ENCODE measurements at regions not wholly inside any gene's neighbourhood (a gene's known extent, or its start where the extent isn't known, plus 50 kb on each side); places are given as distances from the start of the nearest gene placed in this dataset.
A peak's percentile ranks its signal among the peaks of the same experiment; 100 is the strongest.

DNA sequence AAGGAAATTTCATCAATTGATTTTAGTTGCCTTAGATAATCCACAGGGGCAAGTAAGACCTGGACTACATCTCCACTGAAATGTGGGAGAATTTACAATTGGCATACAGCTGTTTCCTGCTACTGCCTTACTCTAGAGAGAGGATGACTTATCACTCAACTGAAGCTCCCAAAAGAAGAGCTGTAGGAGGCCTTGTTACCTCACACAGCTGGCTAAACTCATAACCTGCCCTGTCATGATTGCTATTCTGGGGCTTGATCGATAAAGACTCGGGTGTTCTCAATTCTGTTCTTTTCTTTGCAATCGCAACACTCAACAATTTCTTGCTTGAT lies 1396.4 kb downstream of the EFNB2 start:
- no peak overlapping the region for H3K9ac ChIP-seq (ENCODE audit: extremely low read depth, low read length, poor library complexity, severe bottlenecking)
- no peak for DNase-seq
- H3K4me3 ChIP-seq (ENCODE audit: low read length) = no peak overlapping the region
- H3K27ac ChIP-seq (ENCODE audit: low read depth, low read length) = no peak overlapping the region
- no peaks in the 10 kb centered on the region for H3K36me3 ChIP-seq (ENCODE audit: control insufficient read depth, insufficient read depth, low read length)
- no peaks in the 10 kb centered on the region for H3K27me3 ChIP-seq (ENCODE audit: control insufficient read depth, insufficient read depth, low read length, poor library complexity, severe bottlenecking)
- H3K9me3 ChIP-seq (ENCODE audit: control insufficient read depth, low read length) = no peaks in the 10 kb centered on the region
- Mint-ChIP-seq H3K4me3 (no peak overlapping the region), H3K36me3 (ENCODE audit: low read depth) (no peaks in the 10 kb centered on the region), H3K9me3 (peaks cover 6% of the 10 kb centered on the region), H3K4me1 (peaks cover 28% of the 10 kb centered on the region), H3K27me3 (ENCODE audit: insufficient read depth) (peaks cover 16% of the 10 kb centered on the region), H3K27ac (no peak overlapping the region)
- 98 to 100% methylated on average over 2 to 3 of the region's 3 CpGs for WGBS, 2 experiments (ENCODE audit: insufficient coverage in 1 of 2, insufficient read length in 1 of 2)
- no peak for TF ChIP-seq CTCF (conservative IDR thresholded peaks at IDR 0.05)
- H3K4me1 ChIP-seq (ENCODE audit: control insufficient read depth, insufficient read depth, low read length) = peaks cover 11% of the 10 kb centered on the region

DNA sequence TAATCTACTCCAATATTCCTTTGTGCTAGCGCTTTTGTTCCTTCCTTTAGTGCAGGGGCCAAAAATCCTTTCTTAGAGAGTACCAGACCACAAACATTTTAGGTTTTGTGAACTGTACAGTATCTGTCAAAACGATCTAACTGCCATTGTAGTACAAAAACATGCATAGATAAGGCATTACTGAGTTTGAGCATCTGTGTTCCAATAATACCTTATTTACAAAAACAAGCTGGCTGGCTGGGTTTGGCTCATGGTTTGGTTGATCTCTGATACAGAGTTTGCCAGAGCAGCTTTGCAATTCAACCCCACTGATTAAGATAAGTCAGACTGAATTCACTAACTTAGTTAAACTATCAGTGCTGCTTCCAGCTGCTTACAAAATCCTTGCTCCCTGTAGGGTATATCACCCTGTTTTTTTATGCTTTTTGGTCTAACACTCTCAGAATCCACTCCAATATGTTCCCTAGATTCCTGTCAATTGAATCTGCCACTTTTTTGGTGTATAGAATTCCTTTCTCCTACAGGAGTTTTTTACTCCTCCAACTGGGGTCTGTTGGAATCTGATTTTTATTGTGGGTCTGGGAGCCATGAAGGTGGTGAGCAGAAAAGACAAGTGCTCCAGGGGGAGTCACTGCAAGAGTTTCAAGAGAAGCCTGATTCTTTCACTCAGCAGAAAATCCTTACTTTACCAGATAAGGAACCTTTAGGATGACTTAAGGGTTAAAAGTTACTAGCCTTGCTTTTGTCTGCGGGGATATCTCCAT lies 1399.4 kb downstream of the EFNB2 start:
- no peak overlapping the region for H3K9ac ChIP-seq (ENCODE audit: extremely low read depth, low read length, poor library complexity, severe bottlenecking)
- 49 to 65% methylated on average over 2 to 3 of the region's 3 CpGs for WGBS, 2 experiments (ENCODE audit: insufficient coverage in 1 of 2, insufficient read length in 1 of 2)
- peak overlapping the region; percentile 83 for H3K27ac Mint-ChIP-seq
- H3K27ac ChIP-seq (ENCODE audit: low read depth, low read length) = no peak overlapping the region
- no peak for DNase-seq
- H3K27me3 ChIP-seq (ENCODE audit: control insufficient read depth, insufficient read depth, low read length, poor library complexity, severe bottlenecking) = no peaks in the 10 kb centered on the region
- no peaks in the 10 kb centered on the region for H3K9me3 ChIP-seq (ENCODE audit: control insufficient read depth, low read length)
- H3K27me3 Mint-ChIP-seq (ENCODE audit: insufficient read depth) = peaks cover 23% of the 10 kb centered on the region
- H3K36me3 ChIP-seq (ENCODE audit: control insufficient read depth, insufficient read depth, low read length) = no peaks in the 10 kb centered on the region
- H3K36me3 Mint-ChIP-seq (ENCODE audit: low read depth) = peaks cover 2% of the 10 kb centered on the region
- H3K4me1 Mint-ChIP-seq = peaks cover 28% of the 10 kb centered on the region
- TF ChIP-seq CTCF (conservative IDR thresholded peaks at IDR 0.05) = no peak
- peak overlapping the region; percentile 42 for H3K4me3 ChIP-seq (ENCODE audit: low read length)
- no peak overlapping the region for H3K4me3 Mint-ChIP-seq
- peaks cover 10% of the 10 kb centered on the region for H3K9me3 Mint-ChIP-seq
- H3K4me1 ChIP-seq (ENCODE audit: control insufficient read depth, insufficient read depth, low read length) = peaks cover 11% of the 10 kb centered on the region

DNA sequence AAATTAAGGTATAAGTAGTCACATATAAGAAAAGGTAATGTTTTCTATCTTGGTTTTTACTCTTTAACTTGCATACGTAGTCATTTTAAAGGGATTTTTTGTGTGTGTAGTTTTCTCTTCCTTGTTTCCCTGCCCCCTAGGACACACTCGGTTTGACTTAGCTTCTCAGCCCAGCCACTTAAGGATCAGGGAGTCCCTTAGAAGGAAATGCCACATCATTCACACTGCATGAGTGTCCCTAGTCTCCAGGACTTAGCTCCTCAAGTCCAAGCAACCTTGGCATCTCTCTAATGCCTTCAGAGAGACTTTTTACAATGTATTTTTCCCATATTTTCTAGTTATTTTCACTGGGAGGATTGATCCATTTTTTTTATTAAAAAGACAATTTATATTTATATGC lies 1407.7 kb downstream of the EFNB2 start:
- DNase-seq = no peak
- H3K4me1 ChIP-seq (ENCODE audit: control insufficient read depth, insufficient read depth, low read length) = no peaks in the 10 kb centered on the region
- Mint-ChIP-seq H3K4me1 (peaks cover 3% of the 10 kb centered on the region), H3K4me3 (no peak overlapping the region), H3K27me3 (ENCODE audit: insufficient read depth) (peaks cover 4% of the 10 kb centered on the region), H3K9me3 (no peaks in the 10 kb centered on the region), H3K36me3 (ENCODE audit: low read depth) (no peaks in the 10 kb centered on the region), H3K27ac (no peak overlapping the region)
- no peak overlapping the region for H3K9ac ChIP-seq (ENCODE audit: extremely low read depth, low read length, poor library complexity, severe bottlenecking)
- H3K27me3 ChIP-seq (ENCODE audit: control insufficient read depth, insufficient read depth, low read length, poor library complexity, severe bottlenecking) = no peaks in the 10 kb centered on the region
- H3K4me3 ChIP-seq (ENCODE audit: low read length) = no peak overlapping the region
- no peaks in the 10 kb centered on the region for H3K36me3 ChIP-seq (ENCODE audit: control insufficient read depth, insufficient read depth, low read length)
- WGBS, 2 experiments (ENCODE audit: insufficient coverage in 1 of 2, insufficient read length in 1 of 2) = 77% methylated on average over 2 of the region's 2 CpGs; no CpG with 5 or more reads in 1 of the 2 experiments
- TF ChIP-seq CTCF (conservative IDR thresholded peaks at IDR 0.05) = no peak
- no peak overlapping the region for H3K27ac ChIP-seq (ENCODE audit: low read depth, low read length)
- no peaks in the 10 kb centered on the region for H3K9me3 ChIP-seq (ENCODE audit: control insufficient read depth, low read length)

Measured in endodermal cell (in vitro differentiated cells).